ENCODE measurements at regions not wholly inside any gene's neighbourhood (a gene's known extent, or its start where the extent isn't known, plus 50 kb on each side); places are given as distances from the start of the nearest gene placed in this dataset.

DNA sequence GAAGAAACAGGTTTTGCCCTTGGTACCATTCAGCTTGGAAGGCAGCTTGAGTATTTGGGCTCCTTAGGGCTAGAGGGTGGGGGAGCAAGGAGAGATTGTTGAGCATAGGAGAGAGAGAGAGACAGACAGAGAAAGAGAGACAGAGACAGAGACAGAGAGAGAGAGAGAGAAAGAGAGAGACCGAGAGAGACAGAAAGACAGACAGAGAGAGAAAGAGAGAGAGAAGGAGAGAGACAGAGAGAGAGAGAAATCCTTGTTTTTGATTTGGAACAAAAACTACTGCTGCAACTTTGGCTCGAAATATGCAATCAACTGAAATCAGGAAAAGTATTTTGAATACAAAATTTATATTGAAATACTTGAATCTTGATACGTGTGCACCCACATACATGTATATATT is 85.8 kb upstream of the ZNF536 start:
- TF ChIP-seq, protein P1, sequence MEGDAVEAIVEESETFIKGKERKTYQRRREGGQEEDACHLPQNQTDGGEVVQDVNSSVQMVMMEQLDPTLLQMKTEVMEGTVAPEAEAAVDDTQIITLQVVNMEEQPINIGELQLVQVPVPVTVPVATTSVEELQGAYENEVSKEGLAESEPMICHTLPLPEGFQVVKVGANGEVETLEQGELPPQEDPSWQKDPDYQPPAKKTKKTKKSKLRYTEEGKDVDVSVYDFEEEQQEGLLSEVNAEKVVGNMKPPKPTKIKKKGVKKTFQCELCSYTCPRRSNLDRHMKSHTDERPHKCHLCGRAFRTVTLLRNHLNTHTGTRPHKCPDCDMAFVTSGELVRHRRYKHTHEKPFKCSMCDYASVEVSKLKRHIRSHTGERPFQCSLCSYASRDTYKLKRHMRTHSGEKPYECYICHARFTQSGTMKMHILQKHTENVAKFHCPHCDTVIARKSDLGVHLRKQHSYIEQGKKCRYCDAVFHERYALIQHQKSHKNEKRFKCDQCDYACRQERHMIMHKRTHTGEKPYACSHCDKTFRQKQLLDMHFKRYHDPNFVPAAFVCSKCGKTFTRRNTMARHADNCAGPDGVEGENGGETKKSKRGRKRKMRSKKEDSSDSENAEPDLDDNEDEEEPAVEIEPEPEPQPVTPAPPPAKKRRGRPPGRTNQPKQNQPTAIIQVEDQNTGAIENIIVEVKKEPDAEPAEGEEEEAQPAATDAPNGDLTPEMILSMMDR (IDR thresholded peaks at IDR 0.05), result no peak
- no peak for TF ChIP-seq ZFX (IDR thresholded peaks at IDR 0.05; ENCODE audit: borderline replicate concordance)
